Spinal cord (tissue), 9 donors: ENCODE measurements at regions not wholly inside any gene's neighbourhood (a gene's known extent, or its start where the extent isn't known, plus 50 kb on each side); places are given as distances from the start of the nearest gene placed in this dataset.
"Not testable (repeated sequence)": the region's sequence is repeated elsewhere in the genome, so short reads cannot be mapped to it uniquely, and the experiment has no call there.

Experiments used
- DNase-seq, 6 donors: peaks; one replicate each; pipeline versions ENCODE4 v3.0.0 to v3.0.0-alpha.2; 2013 to 2015; ENCODE audit warnings: low spot score in 6 of 6, low read depth in 4 of 6
- H3K27ac ChIP-seq: one replicate; pipeline ENCODE4 v1.5.1; 2013; ENCODE audit warnings: low read depth, low read length, control low read depth
- H3K27me3 ChIP-seq: one replicate; pipeline ENCODE4 v1.6.1; 2013; ENCODE audit warnings: low read length; ENCODE audit not compliant: control insufficient read depth, insufficient read depth
- H3K36me3 ChIP-seq: one replicate; pipeline ENCODE4 v1.6.1; 2013; ENCODE audit warnings: low read length; ENCODE audit not compliant: control insufficient read depth, insufficient read depth
- H3K4me1 ChIP-seq: one replicate; pipeline ENCODE4 v1.6.1; 2013; ENCODE audit warnings: low read length; ENCODE audit not compliant: control insufficient read depth, insufficient read depth
- H3K4me3 ChIP-seq: one replicate; pipeline ENCODE4 v1.5.1; 2013; ENCODE audit warnings: low read depth, low read length, control low read depth
- H3K9me3 ChIP-seq: one replicate; pipeline ENCODE4 v1.6.1; 2013; ENCODE audit warnings: low read length; ENCODE audit not compliant: control insufficient read depth, insufficient read depth
- WGBS: methylation state at CpG from one replicate; pipeline ENCODE4 v1.1.5; 2013; ENCODE audit warnings: missing lambda C conversion rate; ENCODE audit not compliant: insufficient coverage; 5-methylcytosine and 5-hydroxymethylcytosine counted together
- donor health status: healthy.

DNA sequence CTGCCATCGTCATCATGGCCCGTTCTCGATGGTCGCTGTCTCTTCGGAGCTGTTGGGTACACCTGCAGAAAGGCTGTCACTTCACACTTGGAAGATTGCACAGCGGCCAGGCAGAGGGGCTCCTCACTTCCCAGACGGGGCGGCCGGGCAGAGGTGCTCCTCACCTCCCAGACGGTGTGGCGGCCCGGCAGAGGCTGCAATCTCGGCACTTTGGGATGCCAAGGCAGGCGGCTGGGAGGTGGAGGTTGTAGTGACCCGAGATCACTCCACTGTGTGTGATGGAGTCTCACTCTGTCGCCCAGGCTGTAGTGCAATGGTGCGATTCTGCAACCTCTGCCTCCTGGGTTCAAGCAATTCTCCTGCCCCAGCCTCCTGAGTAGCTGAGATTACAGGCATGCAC lies 192.4 kb downstream of the RTP5 start:
- not testable (repeated sequence) for DNase-seq, H3K4me3 ChIP-seq, H3K27ac ChIP-seq, H3K27me3 ChIP-seq, H3K36me3 ChIP-seq, H3K4me1 ChIP-seq, H3K9me3 ChIP-seq
- WGBS = 96% methylated on average over 12 of the region's 17 CpGs

DNA sequence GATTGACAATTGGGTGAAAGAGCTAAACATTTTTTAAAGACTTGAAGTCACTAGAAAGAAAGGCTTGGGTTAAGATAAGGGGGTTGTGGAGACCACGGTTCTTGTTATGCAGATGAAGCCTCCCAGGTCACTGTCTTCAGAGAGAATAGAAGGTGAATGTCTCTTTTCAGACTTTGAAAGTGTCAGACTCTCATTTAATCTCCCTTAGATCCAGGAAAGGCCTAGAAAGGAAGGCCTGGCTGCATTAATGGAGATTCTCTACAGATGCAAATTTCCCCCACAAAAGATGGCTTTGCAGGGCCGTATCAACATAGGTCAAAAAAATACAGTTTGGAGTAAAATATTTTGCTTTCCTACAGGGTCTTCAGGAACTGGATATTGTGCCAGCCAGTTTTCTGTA lies 193.9 kb downstream of the RTP5 start:
- Histone ChIP-seq H3K4me1 (no peaks in the 10 kb centered on the region), H3K27ac (no peak overlapping the region), H3K4me3 (no peak overlapping the region), H3K27me3 (no peaks in the 10 kb centered on the region), H3K36me3 (no peaks in the 10 kb centered on the region), H3K9me3 (no peaks in the 10 kb centered on the region)
- 0% methylated on average over 1 of the region's 2 CpGs for WGBS
- DNase-seq = no peak

DNA sequence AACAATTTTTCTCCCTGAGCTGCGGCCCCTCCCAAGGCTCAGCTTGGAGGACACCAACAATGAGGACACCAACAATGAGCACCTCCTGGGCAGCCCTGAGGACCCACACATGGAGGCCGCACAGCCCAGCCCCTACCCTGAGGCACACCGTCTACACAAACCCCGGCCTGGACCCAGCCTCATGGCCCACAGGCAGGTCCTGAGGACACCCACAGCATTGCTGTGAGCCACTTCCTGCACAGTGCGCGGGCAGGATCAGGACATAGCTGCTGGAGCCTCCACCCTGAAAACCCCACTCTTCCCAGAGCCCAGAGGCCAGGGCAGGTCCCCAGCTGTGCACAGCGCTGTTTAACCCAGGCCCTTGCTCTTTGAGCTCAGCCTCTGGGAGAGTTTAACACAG lies 194.3 kb downstream of the RTP5 start:
- no peaks in the 10 kb centered on the region for H3K9me3 ChIP-seq
- WGBS = 77% methylated on average over 7 of the region's 7 CpGs

DNA sequence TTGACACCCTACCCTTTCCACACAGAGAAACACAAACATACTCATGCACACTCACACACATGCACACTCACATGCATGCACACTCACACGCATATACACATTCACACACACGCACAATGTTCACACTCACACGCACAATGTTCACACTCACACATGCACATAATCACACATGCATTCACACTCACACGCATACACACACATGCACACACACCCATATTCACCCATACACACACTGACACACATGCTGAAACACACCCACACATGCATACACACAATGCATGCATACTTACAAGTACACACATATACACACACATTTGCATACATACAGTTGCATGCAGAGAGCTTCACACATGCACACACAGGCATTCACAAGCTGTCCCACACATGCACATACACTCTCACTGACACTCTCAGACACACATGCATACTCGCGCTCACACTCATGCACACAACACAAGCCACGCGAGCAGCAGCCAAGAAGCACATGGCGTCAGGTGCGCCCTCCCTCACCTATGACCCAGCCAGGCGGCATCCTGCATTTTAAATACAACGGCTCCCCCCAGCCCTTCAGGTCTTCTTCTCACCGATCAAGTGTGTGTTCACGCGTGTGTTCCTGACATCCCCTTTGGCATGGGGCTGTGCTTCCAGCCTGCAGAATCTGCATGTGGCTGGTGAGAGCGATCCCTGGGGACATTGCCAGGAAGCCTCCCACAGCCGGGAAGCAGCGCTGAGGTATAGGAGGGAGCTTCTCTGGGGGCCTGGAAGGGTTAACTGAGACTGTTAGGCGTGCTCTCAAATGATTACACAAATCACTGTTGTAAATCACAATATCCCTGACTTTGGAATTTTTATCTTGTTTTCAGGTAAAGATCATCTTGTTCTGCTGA lies 195.1 kb downstream of the RTP5 start:
- Histone ChIP-seq H3K27me3 (no peaks in the 10 kb centered on the region), H3K36me3 (no peaks in the 10 kb centered on the region), H3K27ac (no peak overlapping the region), H3K4me1 (peaks cover 9% of the 10 kb centered on the region), H3K4me3 (no peak overlapping the region), H3K9me3 (no peaks in the 10 kb centered on the region)
- DNase-seq = no peak
- WGBS = 93% methylated on average over 15 of the region's 19 CpGs

More for the DNA sequence above, 194.3 kb downstream of the RTP5 start:
- Histone ChIP-seq H3K27me3 (no peaks in the 10 kb centered on the region), H3K36me3 (no peaks in the 10 kb centered on the region), H3K4me1 (peaks cover 3% of the 10 kb centered on the region), H3K27ac (no peak overlapping the region), H3K4me3 (no peak overlapping the region)
- DNase-seq = no peak

DNA sequence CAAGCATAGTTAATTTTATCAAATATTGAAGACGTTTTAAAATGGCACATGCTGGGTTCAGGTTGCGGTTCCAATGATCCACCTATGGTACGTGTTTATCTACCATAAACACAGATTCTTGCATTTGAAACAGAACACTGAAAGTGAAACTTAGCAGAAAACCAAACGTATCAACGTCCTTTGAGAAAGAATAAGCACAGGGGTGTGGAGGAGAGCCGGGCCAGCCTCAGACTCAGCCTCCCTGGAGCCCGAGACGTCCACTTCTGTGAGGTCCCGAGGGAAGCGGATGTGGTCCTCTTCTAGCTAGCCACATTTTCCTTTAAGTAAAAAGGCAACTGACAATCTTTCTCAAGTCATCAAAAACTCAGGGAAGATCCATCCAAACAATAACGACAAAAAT lies 195.9 kb downstream of the RTP5 start:
- 82% methylated on average over 3 of the region's 11 CpGs for WGBS
- no peak for DNase-seq

DNA sequence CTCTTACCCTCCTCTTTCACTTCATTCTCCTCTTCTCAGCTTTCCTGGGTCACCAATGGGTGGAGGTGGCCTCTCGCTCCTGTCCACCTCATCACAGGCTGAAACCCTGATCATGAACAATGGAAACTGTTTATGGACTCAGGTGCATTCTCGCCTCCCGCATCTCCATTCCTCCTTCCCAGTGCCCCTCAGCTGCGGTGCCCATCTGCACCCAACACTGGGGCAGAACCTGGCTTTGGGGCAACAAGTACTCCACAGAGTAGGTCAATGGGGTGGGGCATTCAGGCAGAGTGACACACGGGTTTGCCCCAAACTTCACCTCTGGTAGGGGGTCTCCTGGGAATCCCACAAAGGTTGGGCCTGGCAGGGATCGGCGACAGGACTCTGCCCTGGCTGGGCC lies 199.5 kb downstream of the RTP5 start:
- Histone ChIP-seq H3K27ac (no peak overlapping the region), H3K36me3 (no peaks in the 10 kb centered on the region), H3K9me3 (no peaks in the 10 kb centered on the region), H3K27me3 (no peaks in the 10 kb centered on the region), H3K4me3 (no peak overlapping the region), H3K4me1 (peaks cover 22% of the 10 kb centered on the region)
- 90% methylated on average over 7 of the region's 7 CpGs for WGBS
- no peak for DNase-seq

More for the DNA sequence above, 195.9 kb downstream of the RTP5 start:
- H3K27me3 ChIP-seq = no peaks in the 10 kb centered on the region
- H3K9me3 ChIP-seq = no peaks in the 10 kb centered on the region
- H3K4me1 ChIP-seq = peaks cover 11% of the 10 kb centered on the region
- H3K4me3 ChIP-seq = no peak overlapping the region
- H3K36me3 ChIP-seq = no peaks in the 10 kb centered on the region
- no peak overlapping the region for H3K27ac ChIP-seq

DNA sequence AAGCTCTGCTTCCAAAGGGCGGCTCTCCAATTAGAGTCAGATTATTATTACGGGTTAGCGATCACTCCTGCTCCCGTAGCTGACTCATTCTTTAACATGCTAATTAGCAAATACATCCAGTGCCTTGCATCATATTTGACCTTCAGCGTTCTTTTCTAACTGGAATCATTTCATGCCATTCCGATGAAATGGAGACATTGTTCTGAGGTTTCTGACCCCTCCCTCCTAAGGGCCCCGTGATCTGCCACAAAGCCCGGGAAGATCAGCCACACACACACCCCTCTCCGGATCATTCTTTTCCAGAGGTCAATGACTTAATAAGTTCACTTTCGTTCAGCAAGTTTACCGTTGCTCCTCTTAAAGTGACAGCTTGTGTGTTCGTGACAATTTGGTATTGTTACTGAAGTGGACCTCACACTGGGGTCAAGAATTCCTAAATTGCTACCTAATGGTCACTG lies 200.4 kb downstream of the RTP5 start:
- DNase-seq, H3K27ac ChIP-seq, H3K27me3 ChIP-seq, H3K36me3 ChIP-seq, H3K9me3 ChIP-seq, H3K4me3 ChIP-seq: not testable (repeated sequence)
- H3K4me1 ChIP-seq = peaks cover 22% of the 10 kb centered on the region
- WGBS = no CpG with 5 or more reads among the region's 12 CpGs

DNA sequence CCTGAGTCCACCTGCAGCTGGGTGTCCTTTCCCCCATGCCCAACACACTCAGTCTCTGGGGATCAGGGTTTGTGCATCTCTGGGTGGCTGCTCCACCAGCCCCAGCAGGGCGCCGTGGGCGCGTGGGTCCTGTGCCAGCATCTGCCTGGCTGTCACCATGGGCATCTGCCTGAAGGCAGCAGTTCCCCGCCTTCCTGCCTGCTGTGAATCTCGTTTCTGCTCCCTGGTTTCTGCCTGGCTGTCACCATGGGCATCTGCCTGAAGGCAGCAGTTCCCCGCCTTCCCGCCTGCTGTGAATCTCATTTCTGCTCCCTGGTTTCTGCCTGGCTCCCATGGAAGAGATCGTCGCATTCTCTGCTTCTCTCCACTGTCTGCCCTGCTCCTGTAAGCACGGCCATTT lies 201.2 kb downstream of the RTP5 start:
- H3K27ac ChIP-seq, H3K27me3 ChIP-seq, H3K4me3 ChIP-seq, H3K36me3 ChIP-seq, H3K9me3 ChIP-seq: not testable (repeated sequence)
- WGBS = 49% methylated on average over 7 of the region's 11 CpGs
- peaks cover 22% of the 10 kb centered on the region for H3K4me1 ChIP-seq
- peak in 2 of 6 donors; percentile 11 to 72 for DNase-seq

DNA sequence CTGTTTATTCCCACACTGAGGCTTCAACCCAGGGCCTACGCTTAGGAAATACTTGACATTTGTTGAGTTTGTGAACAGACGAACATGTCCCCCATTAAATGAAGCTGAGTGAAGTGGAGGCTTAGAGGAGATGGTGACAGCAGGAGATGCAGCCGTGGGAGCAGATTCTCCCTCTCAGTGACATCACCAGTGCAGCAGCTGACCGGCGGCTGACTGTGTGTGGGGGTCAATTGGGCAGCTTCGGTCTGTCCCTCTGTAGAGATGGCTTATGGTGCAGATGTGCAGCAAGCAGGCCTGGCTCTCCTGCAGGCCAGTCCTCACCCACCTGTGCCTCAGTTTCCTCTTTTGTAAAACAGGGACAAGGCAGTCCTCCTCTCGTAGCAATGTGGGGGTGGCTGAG lies 201.8 kb downstream of the RTP5 start:
- WGBS = 88% methylated on average over 2 of the region's 7 CpGs
- H3K9me3 ChIP-seq, DNase-seq, H3K27me3 ChIP-seq, H3K4me3 ChIP-seq, H3K27ac ChIP-seq, H3K36me3 ChIP-seq: not testable (repeated sequence)
- H3K4me1 ChIP-seq = peaks cover 22% of the 10 kb centered on the region

DNA sequence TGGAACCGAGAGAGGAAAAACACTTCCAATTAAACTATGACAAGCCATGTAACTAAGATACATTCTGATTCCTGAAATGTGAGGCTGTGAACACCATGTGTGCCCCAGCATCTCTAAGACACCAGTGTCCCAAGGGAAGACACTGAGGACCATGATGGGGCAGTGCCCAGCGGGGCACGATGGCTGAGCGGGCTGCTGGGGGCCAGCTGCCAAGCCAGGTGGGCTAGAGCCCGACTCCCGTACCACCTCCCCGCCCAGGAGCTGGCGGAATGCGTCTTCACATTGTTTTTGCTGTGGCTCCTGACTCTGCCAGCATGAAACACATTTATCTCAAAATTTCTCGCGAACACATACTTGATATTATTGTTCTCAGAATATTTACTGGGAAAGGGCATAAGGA lies 202.4 kb downstream of the RTP5 start:
- H3K36me3 ChIP-seq, H3K27ac ChIP-seq: not testable (repeated sequence)
- 87% methylated on average over 6 of the region's 11 CpGs for WGBS

More for the DNA sequence above, 202.4 kb downstream of the RTP5 start:
- not testable (repeated sequence) for H3K4me3 ChIP-seq, H3K9me3 ChIP-seq, H3K27me3 ChIP-seq, DNase-seq
- H3K4me1 ChIP-seq = peaks cover 22% of the 10 kb centered on the region
